GM12892 (cell line): ENCODE measurements at regions not wholly inside any gene's neighbourhood (a gene's known extent, or its start where the extent isn't known, plus 50 kb on each side); places are given as distances from the start of the nearest gene placed in this dataset.

Experiments
- POLR2A ChIP-seq: IDR thresholded peaks from 2 replicates; pipeline ENCODE4 v1.6.1; 2011; ENCODE audit warnings: low read depth, low read length, control low read depth
- POLR2AphosphoS5 ChIP-seq: IDR thresholded peaks from 2 replicates; pipeline ENCODE4 v1.6.1; 2011; ENCODE audit warnings: low read depth, low read length, control low read depth

DNA sequence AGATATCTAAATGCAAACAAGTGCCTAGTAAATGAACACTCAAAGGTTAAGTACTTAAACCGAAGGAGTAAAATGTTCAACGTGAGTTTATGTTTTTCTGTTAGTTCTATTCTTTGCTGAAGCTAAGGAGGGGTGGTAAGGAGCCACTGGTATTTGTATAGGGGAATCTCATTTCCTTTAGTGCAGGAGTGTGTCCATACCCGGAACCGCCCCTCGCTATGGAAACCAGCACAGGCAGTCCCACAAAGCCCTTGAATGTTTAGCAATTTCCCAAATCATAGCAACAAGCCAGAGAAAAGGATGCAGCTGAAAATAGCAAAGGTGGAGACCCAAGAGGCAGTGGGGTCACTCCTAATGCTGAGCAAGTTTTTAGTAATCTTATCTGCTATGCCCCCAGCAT is 78.8 kb upstream of the STK32A start:
- TF ChIP-seq POLR2A: no peak
- no peak for TF ChIP-seq POLR2AphosphoS5
